ENCODE measurements at regions not wholly inside any gene's neighbourhood (a gene's known extent, or its start where the extent isn't known, plus 50 kb on each side); places are given as distances from the start of the nearest gene placed in this dataset.

DNA sequence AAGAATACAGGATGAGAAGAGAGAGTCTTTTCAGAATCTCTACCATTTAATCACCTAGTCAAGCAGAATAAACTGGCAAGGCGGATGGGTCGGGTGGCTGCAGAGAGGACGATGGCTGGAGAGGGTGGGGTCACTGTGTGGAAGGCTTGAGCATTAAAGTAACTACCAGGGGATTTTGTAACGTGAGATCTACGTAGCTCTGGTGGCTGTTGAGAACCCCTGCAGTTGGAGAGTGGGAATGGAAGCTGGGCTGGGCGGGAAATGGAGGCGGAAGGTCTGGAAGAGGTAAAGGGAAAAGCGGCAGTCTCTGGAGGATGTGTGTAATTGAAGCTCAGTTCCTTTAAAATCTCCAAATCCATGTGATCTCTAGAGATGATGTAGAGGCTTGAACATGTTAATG lies 135.0 kb downstream of the GATA3 start:
- no peaks in the 10 kb centered on the region for H3K36me3 Mint-ChIP-seq (ENCODE audit: low read depth, unreplicated experiment)
- no peak overlapping the region for H3K4me3 Mint-ChIP-seq (ENCODE audit: unreplicated experiment)
- TF ChIP-seq, protein P1, sequence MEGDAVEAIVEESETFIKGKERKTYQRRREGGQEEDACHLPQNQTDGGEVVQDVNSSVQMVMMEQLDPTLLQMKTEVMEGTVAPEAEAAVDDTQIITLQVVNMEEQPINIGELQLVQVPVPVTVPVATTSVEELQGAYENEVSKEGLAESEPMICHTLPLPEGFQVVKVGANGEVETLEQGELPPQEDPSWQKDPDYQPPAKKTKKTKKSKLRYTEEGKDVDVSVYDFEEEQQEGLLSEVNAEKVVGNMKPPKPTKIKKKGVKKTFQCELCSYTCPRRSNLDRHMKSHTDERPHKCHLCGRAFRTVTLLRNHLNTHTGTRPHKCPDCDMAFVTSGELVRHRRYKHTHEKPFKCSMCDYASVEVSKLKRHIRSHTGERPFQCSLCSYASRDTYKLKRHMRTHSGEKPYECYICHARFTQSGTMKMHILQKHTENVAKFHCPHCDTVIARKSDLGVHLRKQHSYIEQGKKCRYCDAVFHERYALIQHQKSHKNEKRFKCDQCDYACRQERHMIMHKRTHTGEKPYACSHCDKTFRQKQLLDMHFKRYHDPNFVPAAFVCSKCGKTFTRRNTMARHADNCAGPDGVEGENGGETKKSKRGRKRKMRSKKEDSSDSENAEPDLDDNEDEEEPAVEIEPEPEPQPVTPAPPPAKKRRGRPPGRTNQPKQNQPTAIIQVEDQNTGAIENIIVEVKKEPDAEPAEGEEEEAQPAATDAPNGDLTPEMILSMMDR (IDR thresholded peaks at IDR 0.05; ENCODE audit: unreplicated experiment) = no peak
- H3K27me3 Mint-ChIP-seq (ENCODE audit: unreplicated experiment) = peaks cover 2% of the 10 kb centered on the region
- H3K4me1 Mint-ChIP-seq (ENCODE audit: unreplicated experiment) = peaks cover 17% of the 10 kb centered on the region
- H3K27ac Mint-ChIP-seq (ENCODE audit: unreplicated experiment) = peak overlapping the region; percentile 82
- peaks cover 13% of the 10 kb centered on the region for H3K9me3 Mint-ChIP-seq (ENCODE audit: unreplicated experiment)
- peak; percentile 12 for DNase-seq (ENCODE audit: low spot score)

DNA sequence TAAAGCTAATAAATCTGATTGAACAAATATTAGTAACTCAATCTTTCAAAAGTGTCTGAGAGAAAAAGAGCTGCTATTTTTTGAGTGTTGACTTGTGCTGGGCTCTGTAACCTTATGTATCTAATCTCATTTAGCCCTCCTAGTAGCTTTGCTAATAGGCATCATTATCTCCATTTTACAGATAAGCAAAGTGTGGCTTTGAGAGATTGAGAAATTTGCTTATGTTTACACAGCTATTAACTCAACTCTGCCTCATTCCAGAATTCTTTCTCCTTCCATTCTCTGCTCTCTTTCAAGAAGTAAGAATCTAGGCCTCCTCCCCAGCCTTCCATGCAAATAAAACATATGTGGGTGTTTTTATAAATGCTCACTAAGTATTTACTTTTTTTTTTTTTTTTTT lies 137.8 kb downstream of the GATA3 start:
- peaks cover 17% of the 10 kb centered on the region for H3K4me1 Mint-ChIP-seq (ENCODE audit: unreplicated experiment)
- H3K36me3 Mint-ChIP-seq (ENCODE audit: low read depth, unreplicated experiment) = no peaks in the 10 kb centered on the region
- peaks cover 13% of the 10 kb centered on the region for H3K9me3 Mint-ChIP-seq (ENCODE audit: unreplicated experiment)
- peaks cover 2% of the 10 kb centered on the region for H3K27me3 Mint-ChIP-seq (ENCODE audit: unreplicated experiment)
- TF ChIP-seq, protein P1 (IDR thresholded peaks at IDR 0.05; ENCODE audit: unreplicated experiment) = no peak
- no peak overlapping the region for H3K27ac Mint-ChIP-seq (ENCODE audit: unreplicated experiment)
- no peak for DNase-seq (ENCODE audit: low spot score)
- no peak overlapping the region for H3K4me3 Mint-ChIP-seq (ENCODE audit: unreplicated experiment)

DNA sequence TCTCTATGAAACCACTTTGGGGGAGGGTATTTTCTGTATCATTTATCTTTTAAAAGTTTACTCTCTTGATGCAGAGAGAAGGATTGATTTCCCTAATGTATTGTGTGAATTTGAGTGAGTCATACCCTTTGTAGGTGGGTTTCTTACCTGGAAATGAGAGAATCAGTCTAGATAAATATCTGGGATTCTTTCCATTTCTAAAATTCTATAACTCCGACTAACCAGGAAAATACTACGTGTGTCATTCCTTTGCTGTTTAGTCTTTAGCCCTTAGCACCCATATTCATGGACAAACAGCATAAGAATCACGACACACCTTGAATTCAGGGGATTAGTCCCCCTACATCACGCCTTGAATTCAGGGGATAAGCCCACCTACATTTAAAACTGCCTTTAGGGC lies 139.1 kb downstream of the GATA3 start:
- Mint-ChIP-seq H3K27me3 (ENCODE audit: unreplicated experiment) (peaks cover 2% of the 10 kb centered on the region), H3K27ac (ENCODE audit: unreplicated experiment) (no peak overlapping the region), H3K4me1 (ENCODE audit: unreplicated experiment) (peaks cover 11% of the 10 kb centered on the region), H3K4me3 (ENCODE audit: unreplicated experiment) (no peak overlapping the region), H3K9me3 (ENCODE audit: unreplicated experiment) (peaks cover 7% of the 10 kb centered on the region), H3K36me3 (ENCODE audit: low read depth, unreplicated experiment) (no peaks in the 10 kb centered on the region)
- TF ChIP-seq, protein P1 (IDR thresholded peaks at IDR 0.05; ENCODE audit: unreplicated experiment) = no peak
- no peak for DNase-seq (ENCODE audit: low spot score)

DNA sequence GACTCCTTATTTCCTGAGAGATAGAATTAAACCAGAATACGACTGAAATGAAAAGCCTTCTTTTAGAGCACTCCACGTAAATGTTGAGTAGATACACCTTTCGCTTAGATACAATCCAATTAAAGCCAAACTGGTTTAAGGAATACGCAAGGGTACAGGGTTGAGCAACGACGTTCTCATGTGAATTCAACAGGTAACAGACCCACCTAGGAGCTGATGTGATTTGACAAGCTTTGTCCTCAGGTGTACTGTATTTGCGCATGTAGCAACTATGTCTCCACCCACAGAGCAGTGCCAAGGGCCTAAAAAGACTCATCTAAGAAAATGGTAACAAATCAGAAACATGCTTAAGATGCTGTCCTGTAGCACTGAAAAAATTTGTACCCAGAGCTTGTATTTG lies 139.6 kb downstream of the GATA3 start:
- Mint-ChIP-seq H3K27ac (ENCODE audit: unreplicated experiment) (no peak overlapping the region), H3K9me3 (ENCODE audit: unreplicated experiment) (peaks cover 6% of the 10 kb centered on the region)

DNA sequence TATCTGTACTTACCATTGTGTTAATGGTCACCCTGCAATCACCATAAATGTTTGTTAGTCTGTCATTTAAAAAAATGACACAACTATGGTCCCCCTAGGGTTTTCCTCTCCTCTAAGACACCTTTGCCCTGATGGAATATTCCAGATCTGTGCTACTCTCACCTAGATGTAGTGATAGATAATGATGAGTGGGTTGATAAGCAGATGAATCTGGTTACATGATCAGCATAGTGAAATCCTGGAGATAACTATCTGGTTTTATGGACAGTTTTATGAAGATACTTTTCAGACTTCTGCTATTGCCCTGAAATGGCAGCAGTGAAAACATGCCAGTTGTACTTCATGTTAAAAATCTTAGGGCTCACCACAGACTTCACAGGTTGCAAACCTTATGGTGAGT lies 152.4 kb downstream of the GATA3 start:
- no peak overlapping the region for H3K27ac Mint-ChIP-seq (ENCODE audit: unreplicated experiment)
- no peaks in the 10 kb centered on the region for H3K36me3 Mint-ChIP-seq (ENCODE audit: low read depth, unreplicated experiment)
- TF ChIP-seq, protein P1 (IDR thresholded peaks at IDR 0.05; ENCODE audit: unreplicated experiment) = no peak
- no peaks in the 10 kb centered on the region for H3K9me3 Mint-ChIP-seq (ENCODE audit: unreplicated experiment)
- no peak overlapping the region for H3K4me3 Mint-ChIP-seq (ENCODE audit: unreplicated experiment)
- no peaks in the 10 kb centered on the region for H3K27me3 Mint-ChIP-seq (ENCODE audit: unreplicated experiment)
- H3K4me1 Mint-ChIP-seq (ENCODE audit: unreplicated experiment) = peaks cover 3% of the 10 kb centered on the region
- DNase-seq (ENCODE audit: low spot score) = no peak

More for the DNA sequence above, 139.6 kb downstream of the GATA3 start:
- Mint-ChIP-seq H3K4me1 (ENCODE audit: unreplicated experiment) (peaks cover 8% of the 10 kb centered on the region), H3K4me3 (ENCODE audit: unreplicated experiment) (no peak overlapping the region), H3K36me3 (ENCODE audit: low read depth, unreplicated experiment) (no peaks in the 10 kb centered on the region), H3K27me3 (ENCODE audit: unreplicated experiment) (peaks cover 2% of the 10 kb centered on the region)
- DNase-seq (ENCODE audit: low spot score) = no peak
- TF ChIP-seq, protein P1 (IDR thresholded peaks at IDR 0.05; ENCODE audit: unreplicated experiment) = no peak
